H1 (cell line): ENCODE measurements at regions not wholly inside any gene's neighbourhood (a gene's known extent, or its start where the extent isn't known, plus 50 kb on each side); places are given as distances from the start of the nearest gene placed in this dataset.

Experiments used
- CTCF ChIA-PET: fragments of 300-600 bp; sonication (Branson Sonifier 250); formaldehyde crosslinking; loops from one replicate; lab custom pipeline; 2021; ENCODE audit not compliant: partially characterized antibody; lab: Charles Lee
- POLR2A ChIA-PET: fragments of 300-600 bp; sonication (Branson Sonifier 250); formaldehyde crosslinking; loops from one replicate; lab custom pipeline; 2021; ENCODE audit warnings: inconsistent platforms; ENCODE audit not compliant: partially characterized antibody; lab: Charles Lee
- DNase-seq, 2 experiments: peaks; one replicate each; pipeline versions ENCODE4 v3.0.0 to v3.0.0-alpha.2; 2010 to 2022; ENCODE audit warnings: low spot score in 2 of 2, low read depth in 1 of 2, mixed read lengths in 1 of 2
- FAIRE-seq: peaks from 2 replicates; lab custom pipeline; 2011; peaks lifted over from hg19 to GRCh38; lab: Jason Lieb, UNC
- H2AFZ ChIP-seq: 2 replicates; pipeline ENCODE4 v1.8.1; 2012; ENCODE audit warnings: low read length, inconsistent platforms
- H2AK5ac ChIP-seq: 2 replicates; pipeline ENCODE4 v1.6.1; 2013; ENCODE audit warnings: low read depth, low read length
- H2BK120ac ChIP-seq: replicated peaks from 2 replicates; pipeline ENCODE3; 2013; ENCODE audit warnings: low read depth, low read length, inconsistent platforms
- H2BK12ac ChIP-seq: 2 replicates; pipeline ENCODE4 v1.6.1; 2013; ENCODE audit warnings: low read depth, low read length
- H2BK15ac ChIP-seq: 2 replicates; pipeline ENCODE4 v1.6.1; 2013; ENCODE audit warnings: low read length
- H2BK20ac ChIP-seq: 2 replicates; pipeline ENCODE4 v1.6.1; 2013; ENCODE audit warnings: low read length
- H2BK5ac ChIP-seq: 2 replicates; pipeline ENCODE4 v1.6.1; 2013; ENCODE audit warnings: low read depth, low read length
- H3K14ac ChIP-seq: 2 replicates; pipeline ENCODE4 v1.6.1; 2013; ENCODE audit warnings: inconsistent platforms; ENCODE audit not compliant: insufficient read length
- H3K18ac ChIP-seq: 2 replicates; pipeline ENCODE4 v1.6.1; 2013; ENCODE audit warnings: low read length; ENCODE audit errors: extremely low read depth
- H3K23ac ChIP-seq: 2 replicates; pipeline ENCODE4 v1.6.1; 2013; ENCODE audit warnings: inconsistent platforms; ENCODE audit not compliant: insufficient read length
- H3K23me2 ChIP-seq: 2 replicates; pipeline ENCODE4 v1.6.1; 2013; ENCODE audit warnings: low read depth, low read length
- H3K27ac ChIP-seq: 2 replicates; pipeline ENCODE4 v1.6.1; 2011; ENCODE audit warnings: low read depth, low read length, inconsistent platforms
- H3K27me3 ChIP-seq, 4 experiments: replicated peaks in 1 of 4; 1 replicate in 1 of 4; 2 replicates in 3 of 4; pipeline versions ENCODE4 v1.6.1 to v1.8.1; 2011 to 2013; ENCODE audit warnings: low read length in 3 of 4, mild to moderate bottlenecking in 3 of 4, inconsistent platforms in 2 of 4, mixed read lengths in 2 of 4, moderate library complexity in 1 of 4; ENCODE audit not compliant: control insufficient read depth in 3 of 4, insufficient read depth in 3 of 4; ENCODE audit errors: extremely low read depth in 1 of 4
- H3K36me3 ChIP-seq, 4 experiments: 2 replicates each; pipeline versions ENCODE4 v1.6.1 to v1.8.1; 2011 to 2013; ENCODE audit warnings: mild to moderate bottlenecking in 4 of 4, low read length in 3 of 4, moderate library complexity in 2 of 4, control low read depth in 1 of 4, inconsistent platforms in 1 of 4; ENCODE audit not compliant: insufficient read depth in 4 of 4, control insufficient read depth in 2 of 4
- H3K4ac ChIP-seq: replicated peaks from 2 replicates; pipeline ENCODE3; 2013; ENCODE audit warnings: low read length, low read depth, mixed read lengths, inconsistent platforms; ENCODE audit not compliant: insufficient read length
- H3K4me1 ChIP-seq, 4 experiments: replicated peaks in 1 of 4; 1 replicate in 1 of 4; 2 replicates in 3 of 4; pipeline versions ENCODE4 v1.6.1 to v1.8.1; 2011 to 2013; ENCODE audit warnings: low read length in 3 of 4, inconsistent platforms in 2 of 4, mixed read lengths in 1 of 4; ENCODE audit not compliant: insufficient read depth in 4 of 4, control insufficient read depth in 3 of 4
- H3K4me2 ChIP-seq, 2 experiments: 2 replicates each; pipeline versions ENCODE4 v1.6.1 to v1.8.1; 2011 to 2013; ENCODE audit warnings: low read depth in 2 of 2, low read length in 2 of 2, control low read depth in 1 of 2, inconsistent platforms in 1 of 2, mild to moderate bottlenecking in 1 of 2; ENCODE audit not compliant: insufficient read depth in 1 of 2
- H3K4me3 ChIP-seq, 4 experiments: fragments of 200-600, 300-600 bp in 1 of 4; sonication (generic), shearing (Covaris generic), sonication (Bioruptor Twin) in 1 of 4; 2 replicates each; pipeline versions ENCODE4 v1.5.1 to v1.8.1; 2011 to 2016; ENCODE audit warnings: low read length in 4 of 4, low read depth in 3 of 4, control low read depth in 2 of 4, inconsistent platforms in 2 of 4, mild to moderate bottlenecking in 2 of 4, mixed read lengths in 1 of 4, moderate library complexity in 1 of 4; ENCODE audit not compliant: insufficient read depth in 2 of 4; ENCODE audit errors: extremely low read depth in 1 of 4
- H3K56ac ChIP-seq: replicated peaks from 2 replicates; pipeline ENCODE3; 2013; ENCODE audit warnings: low read depth, mild to moderate bottlenecking, mixed read lengths, low read length, inconsistent platforms; ENCODE audit not compliant: insufficient read length
- H3K79me1 ChIP-seq: 2 replicates; pipeline ENCODE4 v1.6.1; 2013; ENCODE audit warnings: low read depth, low read length, control low read depth
- H3K79me2 ChIP-seq, 2 experiments: 2 replicates each; pipeline versions ENCODE4 v1.6.1 to v1.8.1; 2012 to 2013; ENCODE audit warnings: low read length in 2 of 2, mild to moderate bottlenecking in 2 of 2, inconsistent platforms in 1 of 2; ENCODE audit not compliant: insufficient read depth in 2 of 2, control insufficient read depth in 1 of 2
- H3K9ac ChIP-seq, 4 experiments: replicated peaks in 1 of 4; 1 replicate in 1 of 4; 2 replicates in 3 of 4; pipeline versions ENCODE4 v1.6.1 to v1.8.1; 2011 to 2013; ENCODE audit warnings: low read depth in 3 of 4, low read length in 3 of 4, control low read depth in 2 of 4, mild to moderate bottlenecking in 2 of 4, moderate library complexity in 2 of 4, inconsistent platforms in 1 of 4; ENCODE audit errors: extremely low read depth in 1 of 4
- H3K9me3 ChIP-seq, 2 experiments: 2 replicates each; pipeline versions ENCODE4 v1.6.1 to v1.8.1; 2012 to 2013; ENCODE audit warnings: mild to moderate bottlenecking in 2 of 2, moderate library complexity in 2 of 2, control low read depth in 1 of 2, inconsistent platforms in 1 of 2, low read depth in 1 of 2, low read length in 1 of 2, mixed read lengths in 1 of 2; ENCODE audit not compliant: insufficient read depth in 2 of 2
- H4K20me1 ChIP-seq, 2 experiments: replicated peaks in 1 of 2; 2 replicates each; pipeline versions ENCODE3 to v1.8.1; 2011 to 2013; ENCODE audit warnings: inconsistent platforms in 2 of 2, low read length in 2 of 2, mild to moderate bottlenecking in 1 of 2; ENCODE audit not compliant: insufficient read depth in 2 of 2, control insufficient read depth in 1 of 2
- H4K5ac ChIP-seq: 2 replicates; pipeline ENCODE4 v1.6.1; 2013; ENCODE audit warnings: low read length, low read depth, mixed read lengths, inconsistent platforms; ENCODE audit not compliant: insufficient read length
- H4K8ac ChIP-seq: 2 replicates; pipeline ENCODE4 v1.8.0; 2013; ENCODE audit warnings: mild to moderate bottlenecking, moderate library complexity, low read length, inconsistent platforms; ENCODE audit not compliant: insufficient read depth; ENCODE audit errors: extremely low read depth
- H4K91ac ChIP-seq: replicated peaks from 2 replicates; pipeline ENCODE3; 2013; ENCODE audit warnings: low read length, mixed read lengths, inconsistent platforms; ENCODE audit not compliant: insufficient read length
- ATF2 ChIP-seq: IDR thresholded peaks from 2 replicates; pipeline ENCODE4 v1.6.1; 2012; ENCODE audit warnings: low read length, inconsistent platforms
- CHD2 ChIP-seq: IDR thresholded peaks from 2 replicates; pipeline ENCODE4 v1.6.1; 2012; ENCODE audit warnings: low read length, improper control_type of control experiment
- CTBP2 ChIP-seq: IDR thresholded peaks from 2 replicates; pipeline ENCODE4 v1.7.0; 2011; ENCODE audit warnings: borderline replicate concordance, mild to moderate bottlenecking, moderate library complexity, mixed read lengths, low read length; ENCODE audit not compliant: insufficient read depth, insufficient read length
- KDM1A ChIP-seq: fragments of 200-600, 300-600 bp; sonication (generic); IDR thresholded peaks from 2 replicates; pipeline ENCODE4 v1.7.1; 2016; ENCODE audit warnings: mild to moderate bottlenecking, low read length, borderline replicate concordance
- PHF8 ChIP-seq: fragments of 200-600 bp; sonication (generic); conservative IDR thresholded peaks from 2 replicates; pipeline ENCODE4 v1.7.1; 2012; ENCODE audit warnings: low read depth, mild to moderate bottlenecking, inconsistent platforms, low read length, moderate library complexity
- POLR2A ChIP-seq, 2 experiments: IDR thresholded peaks; 1 replicate in 1 of 2; 2 replicates in 1 of 2; pipeline ENCODE4 v1.6.1; 2011; ENCODE audit warnings: low read depth in 2 of 2, low read length in 2 of 2, mild to moderate bottlenecking in 2 of 2; ENCODE audit errors: control extremely low read depth in 1 of 2
- RXRA ChIP-seq: IDR thresholded peaks from 2 replicates; pipeline ENCODE4 v1.6.1; 2011; ENCODE audit warnings: low read depth, mild to moderate bottlenecking, low read length, moderate library complexity; ENCODE audit not compliant: insufficient read depth
- TCF12 ChIP-seq: IDR thresholded peaks from 2 replicates; pipeline ENCODE4 v1.6.1; 2011; ENCODE audit warnings: low read depth, mild to moderate bottlenecking, low read length
- WGBS, 2 experiments: shearing (Covaris generic) in 1 of 2; methylation state at CpG; one replicate each; pipeline versions ENCODE4 v1.1.6 to v1.1.7; 2013 to 2015; ENCODE audit warnings: low lambda C conversion rate in 2 of 2, mixed read lengths in 2 of 2, inconsistent platforms in 1 of 2, low coverage in 1 of 2, missing lambda C conversion rate in 1 of 2; ENCODE audit not compliant: insufficient replicate concordance in 2 of 2, insufficient coverage in 1 of 2, insufficient read length in 1 of 2; ENCODE audit errors: extremely low coverage in 1 of 2, missing lambda C conversion rate in 1 of 2; 5-methylcytosine and 5-hydroxymethylcytosine counted together

- H4K5ac ChIP-seq = no peak overlapping the region
- no peaks in the 10 kb centered on the region for H3K79me1 ChIP-seq
- no peak overlapping the region for H3K18ac ChIP-seq
- H4K8ac ChIP-seq = no peak overlapping the region
- H3K79me2 ChIP-seq = no peaks in the 10 kb centered on the region
- H2BK20ac ChIP-seq = no peak overlapping the region
- no peak overlapping the region for H3K4me3 ChIP-seq
- no peak overlapping the region for H2BK15ac ChIP-seq
- H2AK5ac ChIP-seq = no peak overlapping the region
- FAIRE-seq = no peak
- 93% methylated on average over 4 of the region's 4 CpGs; no CpG with 5 or more reads in 1 of the 2 experiments for WGBS, 2 experiments
- no peaks in the 10 kb centered on the region for H3K36me3 ChIP-seq
- H4K20me1 ChIP-seq = no peaks in the 10 kb centered on the region
- no peak overlapping the region for H3K9ac ChIP-seq
- H3K9me3 ChIP-seq = peaks cover 36 to 41% of the 10 kb centered on the region in 2 experiments
- no peaks in the 10 kb centered on the region for H3K4me1 ChIP-seq
- H3K23ac ChIP-seq = no peak overlapping the region
- no peak overlapping the region for H3K27ac ChIP-seq
- POLR2A ChIA-PET = no interaction called here
- TF ChIP-seq KDM1A (no peak), PHF8 (no peak), TCF12 (no peak), POLR2A (IDR thresholded peaks at IDR 0.05; ENCODE audit: control extremely low read depth in 1 of 2, low read depth in 2 of 2, low read length in 2 of 2) (no peak), RXRA (no peak), CTBP2 (no peak), CHD2 (no peak), ATF2 (no peak)
- TF ChIP-seq, all 59 proteins: peak for 0
- H3K4ac ChIP-seq = no peak overlapping the region
- H2AFZ ChIP-seq = no peak overlapping the region
- no peak overlapping the region for H4K91ac ChIP-seq
- no peak overlapping the region for H3K4me2 ChIP-seq
- no peak overlapping the region for H2BK120ac ChIP-seq
- H2BK5ac ChIP-seq = no peak overlapping the region
- H3K14ac ChIP-seq = no peak overlapping the region
- CTCF ChIA-PET = no interaction called here
- H2BK12ac ChIP-seq = no peak overlapping the region
- no peak overlapping the region for H3K56ac ChIP-seq
- no peak for DNase-seq
- no peaks in the 10 kb centered on the region for H3K23me2 ChIP-seq
- H3K27me3 ChIP-seq = no peaks in the 10 kb centered on the region
Observed at GRCh38 chr6:106860940-106861339, 113.6 kb downstream of the CD24 start.
